H1 (cell line): ENCODE measurements at regions not wholly inside any gene's neighbourhood (a gene's known extent, or its start where the extent isn't known, plus 50 kb on each side); places are given as distances from the start of the nearest gene placed in this dataset.

ENCODE experiments used
- CEBPB ChIP-seq: IDR thresholded peaks from 2 replicates; pipeline ENCODE4 v1.6.1; 2012; ENCODE audit warnings: low read depth, low read length
- EGR1 ChIP-seq: IDR thresholded peaks from 2 replicates; pipeline ENCODE4 v1.6.1; 2011; ENCODE audit warnings: low read depth, low read length, borderline replicate concordance
- FOSL1 ChIP-seq: IDR thresholded peaks from 2 replicates; pipeline ENCODE4 v1.6.1; 2011; ENCODE audit warnings: mild to moderate bottlenecking, low read depth, low read length, moderate library complexity; ENCODE audit not compliant: insufficient read depth
- GTF2F1 ChIP-seq: IDR thresholded peaks from 2 replicates; pipeline ENCODE4 v1.6.1; 2012; ENCODE audit warnings: low read depth, low read length, improper control_type of control experiment, borderline replicate concordance
- SP1 ChIP-seq: IDR thresholded peaks from 2 replicates; pipeline ENCODE4 v1.6.1; 2011; ENCODE audit warnings: low read depth, low read length
- TCF12 ChIP-seq: IDR thresholded peaks from 2 replicates; pipeline ENCODE4 v1.6.1; 2011; ENCODE audit warnings: low read depth, mild to moderate bottlenecking, low read length
- TF ChIP-seq, protein P1 (sequence below): fragments of 300-600 bp; sonication (generic); IDR thresholded peaks from 2 replicates; pipeline ENCODE4 v1.7.1; 2012; ENCODE audit warnings: low read length, moderate library complexity, mild to moderate bottlenecking, inconsistent platforms; ENCODE audit not compliant: insufficient replicate concordance

DNA sequence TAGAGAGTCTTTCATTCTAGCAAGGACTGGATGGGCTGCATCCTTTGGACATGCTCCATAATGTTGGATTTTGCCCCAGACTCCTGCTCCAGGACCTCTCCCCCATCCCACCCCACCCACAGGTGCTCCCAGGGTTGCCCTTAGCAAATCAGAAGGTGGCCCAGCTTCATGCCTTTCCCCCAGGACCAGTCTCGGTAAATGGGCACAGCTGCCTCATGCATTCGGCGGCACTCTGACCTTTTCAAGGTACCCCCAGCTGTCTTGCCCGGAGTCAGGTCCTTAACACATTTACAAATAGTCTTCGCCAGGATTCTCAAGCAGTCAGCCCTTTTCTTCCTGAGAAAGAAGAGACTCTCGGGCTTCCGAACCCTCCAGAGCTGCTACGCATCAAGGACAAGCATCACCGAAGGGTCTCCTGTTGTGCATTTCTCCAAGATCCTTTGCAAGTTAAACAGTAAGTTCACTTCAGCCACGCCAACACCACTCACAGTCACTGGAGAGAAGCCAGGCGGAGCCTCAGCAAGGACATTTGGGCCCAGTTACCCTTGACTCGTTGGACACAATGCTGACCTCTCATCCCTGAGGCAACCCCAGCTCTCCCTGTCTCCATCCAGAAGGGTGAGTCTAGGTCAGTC, 287.8 kb downstream of the FAM43A start (continued):
- TF ChIP-seq, protein P1, sequence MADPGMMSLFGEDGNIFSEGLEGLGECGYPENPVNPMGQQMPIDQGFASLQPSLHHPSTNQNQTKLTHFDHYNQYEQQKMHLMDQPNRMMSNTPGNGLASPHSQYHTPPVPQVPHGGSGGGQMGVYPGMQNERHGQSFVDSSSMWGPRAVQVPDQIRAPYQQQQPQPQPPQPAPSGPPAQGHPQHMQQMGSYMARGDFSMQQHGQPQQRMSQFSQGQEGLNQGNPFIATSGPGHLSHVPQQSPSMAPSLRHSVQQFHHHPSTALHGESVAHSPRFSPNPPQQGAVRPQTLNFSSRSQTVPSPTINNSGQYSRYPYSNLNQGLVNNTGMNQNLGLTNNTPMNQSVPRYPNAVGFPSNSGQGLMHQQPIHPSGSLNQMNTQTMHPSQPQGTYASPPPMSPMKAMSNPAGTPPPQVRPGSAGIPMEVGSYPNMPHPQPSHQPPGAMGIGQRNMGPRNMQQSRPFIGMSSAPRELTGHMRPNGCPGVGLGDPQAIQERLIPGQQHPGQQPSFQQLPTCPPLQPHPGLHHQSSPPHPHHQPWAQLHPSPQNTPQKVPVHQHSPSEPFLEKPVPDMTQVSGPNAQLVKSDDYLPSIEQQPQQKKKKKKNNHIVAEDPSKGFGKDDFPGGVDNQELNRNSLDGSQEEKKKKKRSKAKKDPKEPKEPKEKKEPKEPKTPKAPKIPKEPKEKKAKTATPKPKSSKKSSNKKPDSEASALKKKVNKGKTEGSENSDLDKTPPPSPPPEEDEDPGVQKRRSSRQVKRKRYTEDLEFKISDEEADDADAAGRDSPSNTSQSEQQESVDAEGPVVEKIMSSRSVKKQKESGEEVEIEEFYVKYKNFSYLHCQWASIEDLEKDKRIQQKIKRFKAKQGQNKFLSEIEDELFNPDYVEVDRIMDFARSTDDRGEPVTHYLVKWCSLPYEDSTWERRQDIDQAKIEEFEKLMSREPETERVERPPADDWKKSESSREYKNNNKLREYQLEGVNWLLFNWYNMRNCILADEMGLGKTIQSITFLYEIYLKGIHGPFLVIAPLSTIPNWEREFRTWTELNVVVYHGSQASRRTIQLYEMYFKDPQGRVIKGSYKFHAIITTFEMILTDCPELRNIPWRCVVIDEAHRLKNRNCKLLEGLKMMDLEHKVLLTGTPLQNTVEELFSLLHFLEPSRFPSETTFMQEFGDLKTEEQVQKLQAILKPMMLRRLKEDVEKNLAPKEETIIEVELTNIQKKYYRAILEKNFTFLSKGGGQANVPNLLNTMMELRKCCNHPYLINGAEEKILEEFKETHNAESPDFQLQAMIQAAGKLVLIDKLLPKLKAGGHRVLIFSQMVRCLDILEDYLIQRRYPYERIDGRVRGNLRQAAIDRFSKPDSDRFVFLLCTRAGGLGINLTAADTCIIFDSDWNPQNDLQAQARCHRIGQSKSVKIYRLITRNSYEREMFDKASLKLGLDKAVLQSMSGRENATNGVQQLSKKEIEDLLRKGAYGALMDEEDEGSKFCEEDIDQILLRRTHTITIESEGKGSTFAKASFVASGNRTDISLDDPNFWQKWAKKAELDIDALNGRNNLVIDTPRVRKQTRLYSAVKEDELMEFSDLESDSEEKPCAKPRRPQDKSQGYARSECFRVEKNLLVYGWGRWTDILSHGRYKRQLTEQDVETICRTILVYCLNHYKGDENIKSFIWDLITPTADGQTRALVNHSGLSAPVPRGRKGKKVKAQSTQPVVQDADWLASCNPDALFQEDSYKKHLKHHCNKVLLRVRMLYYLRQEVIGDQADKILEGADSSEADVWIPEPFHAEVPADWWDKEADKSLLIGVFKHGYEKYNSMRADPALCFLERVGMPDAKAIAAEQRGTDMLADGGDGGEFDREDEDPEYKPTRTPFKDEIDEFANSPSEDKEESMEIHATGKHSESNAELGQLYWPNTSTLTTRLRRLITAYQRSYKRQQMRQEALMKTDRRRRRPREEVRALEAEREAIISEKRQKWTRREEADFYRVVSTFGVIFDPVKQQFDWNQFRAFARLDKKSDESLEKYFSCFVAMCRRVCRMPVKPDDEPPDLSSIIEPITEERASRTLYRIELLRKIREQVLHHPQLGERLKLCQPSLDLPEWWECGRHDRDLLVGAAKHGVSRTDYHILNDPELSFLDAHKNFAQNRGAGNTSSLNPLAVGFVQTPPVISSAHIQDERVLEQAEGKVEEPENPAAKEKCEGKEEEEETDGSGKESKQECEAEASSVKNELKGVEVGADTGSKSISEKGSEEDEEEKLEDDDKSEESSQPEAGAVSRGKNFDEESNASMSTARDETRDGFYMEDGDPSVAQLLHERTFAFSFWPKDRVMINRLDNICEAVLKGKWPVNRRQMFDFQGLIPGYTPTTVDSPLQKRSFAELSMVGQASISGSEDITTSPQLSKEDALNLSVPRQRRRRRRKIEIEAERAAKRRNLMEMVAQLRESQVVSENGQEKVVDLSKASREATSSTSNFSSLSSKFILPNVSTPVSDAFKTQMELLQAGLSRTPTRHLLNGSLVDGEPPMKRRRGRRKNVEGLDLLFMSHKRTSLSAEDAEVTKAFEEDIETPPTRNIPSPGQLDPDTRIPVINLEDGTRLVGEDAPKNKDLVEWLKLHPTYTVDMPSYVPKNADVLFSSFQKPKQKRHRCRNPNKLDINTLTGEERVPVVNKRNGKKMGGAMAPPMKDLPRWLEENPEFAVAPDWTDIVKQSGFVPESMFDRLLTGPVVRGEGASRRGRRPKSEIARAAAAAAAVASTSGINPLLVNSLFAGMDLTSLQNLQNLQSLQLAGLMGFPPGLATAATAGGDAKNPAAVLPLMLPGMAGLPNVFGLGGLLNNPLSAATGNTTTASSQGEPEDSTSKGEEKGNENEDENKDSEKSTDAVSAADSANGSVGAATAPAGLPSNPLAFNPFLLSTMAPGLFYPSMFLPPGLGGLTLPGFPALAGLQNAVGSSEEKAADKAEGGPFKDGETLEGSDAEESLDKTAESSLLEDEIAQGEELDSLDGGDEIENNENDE, result no peak
- no peak for TF ChIP-seq TCF12
- TF ChIP-seq EGR1, result no peak
- TF ChIP-seq FOSL1, result no peak
- TF ChIP-seq GTF2F1, result no peak
- TF ChIP-seq SP1, result no peak
- no peak for TF ChIP-seq CEBPB
